ENCODE measurements at regions not wholly inside any gene's neighbourhood (a gene's known extent, or its start where the extent isn't known, plus 50 kb on each side); places are given as distances from the start of the nearest gene placed in this dataset.
"Not testable (repeated sequence)": the region's sequence is repeated elsewhere in the genome, so short reads cannot be mapped to it uniquely, and the experiment has no call there.

DNA sequence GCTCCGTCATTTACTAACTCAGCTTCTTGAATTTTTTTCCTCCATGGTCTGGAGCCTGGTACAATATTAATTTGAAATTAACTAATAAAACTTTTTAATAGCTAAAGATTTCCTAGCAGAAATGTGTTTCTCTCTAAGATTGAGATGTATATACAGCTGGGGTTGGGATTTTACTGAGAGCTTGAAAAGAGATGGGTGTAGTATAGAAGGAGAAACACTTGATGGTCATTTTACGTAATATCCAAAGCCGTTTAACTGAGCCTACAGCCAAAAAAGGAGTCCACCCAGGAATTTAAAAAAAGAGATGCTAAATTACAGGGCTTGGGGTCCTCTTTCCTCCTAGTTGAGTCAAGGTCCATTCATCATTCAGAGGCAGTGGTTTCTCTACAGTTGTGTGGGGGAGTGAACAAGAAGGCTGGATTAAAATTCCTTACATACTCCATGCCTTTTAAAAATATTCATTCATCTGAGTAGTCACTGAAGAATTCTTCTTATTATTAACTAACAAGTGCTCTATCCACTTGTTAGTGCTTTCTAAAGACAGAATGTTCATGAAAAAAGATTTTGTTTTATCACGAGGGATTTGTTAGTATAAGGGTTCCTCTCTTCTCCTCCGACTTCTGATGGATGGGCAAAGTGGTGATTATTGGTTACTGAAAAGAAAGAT lies 255.3 kb upstream of the IL12A start:
- Mint-ChIP-seq H3K4me1 (ENCODE audit: low read depth) (no peaks in the 10 kb centered on the region), H3K27me3 (ENCODE audit: low read depth) (no peaks in the 10 kb centered on the region), H3K27ac (no peak overlapping the region), H3K4me3 (no peak overlapping the region), H3K9me3 (no peaks in the 10 kb centered on the region), H3K36me3 (ENCODE audit: low read depth) (no peaks in the 10 kb centered on the region)
- DNase-seq (ENCODE audit: low spot score): no peak

DNA sequence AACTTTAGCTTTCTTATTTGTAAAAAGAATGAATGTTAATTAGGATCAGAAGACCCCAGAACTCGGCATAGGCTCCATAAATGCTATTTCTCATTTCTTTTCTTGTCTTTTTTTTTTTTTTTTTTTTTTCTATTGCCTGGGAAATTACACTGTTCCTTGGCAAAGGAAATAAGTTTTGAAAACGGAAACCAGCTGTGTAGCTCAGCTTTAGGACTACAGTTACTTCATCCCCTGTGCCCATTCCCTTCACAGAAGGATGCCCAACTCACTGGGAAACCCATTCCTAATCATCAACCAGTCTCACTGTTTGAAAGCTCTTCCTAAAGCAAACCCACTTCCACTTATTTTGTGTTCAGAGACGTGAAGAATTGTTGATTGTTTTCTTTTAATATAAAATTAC lies 254.0 kb upstream of the IL12A start:
- no peaks in the 10 kb centered on the region for H3K4me1 Mint-ChIP-seq (ENCODE audit: low read depth)
- no peak for DNase-seq (ENCODE audit: low spot score)
- no peaks in the 10 kb centered on the region for H3K9me3 Mint-ChIP-seq
- no peak overlapping the region for H3K27ac Mint-ChIP-seq
- H3K4me3 Mint-ChIP-seq: no peak overlapping the region
- H3K36me3 Mint-ChIP-seq (ENCODE audit: low read depth): no peaks in the 10 kb centered on the region
- H3K27me3 Mint-ChIP-seq (ENCODE audit: low read depth): no peaks in the 10 kb centered on the region

DNA sequence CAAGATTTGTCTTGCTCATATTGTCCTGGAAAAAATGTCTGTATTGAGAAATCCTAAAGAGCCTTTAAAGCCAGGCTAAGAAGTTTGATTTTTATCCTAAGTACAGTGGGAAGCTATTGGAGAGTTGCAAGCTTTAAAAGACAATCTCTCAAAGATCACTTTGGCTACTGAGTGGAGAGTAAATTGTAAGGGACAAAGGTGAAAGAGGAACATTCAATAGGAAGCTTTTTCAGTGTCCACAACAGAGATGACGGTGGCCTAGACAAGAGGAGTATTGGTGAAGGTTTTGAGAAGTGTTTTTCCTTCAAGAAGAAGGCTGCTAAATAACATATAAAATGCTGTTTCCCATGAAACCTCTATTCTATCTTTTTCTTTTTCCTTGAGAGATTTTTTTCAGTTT lies 249.5 kb upstream of the IL12A start:
- no peak for DNase-seq (ENCODE audit: low spot score)
- no peaks in the 10 kb centered on the region for H3K4me1 Mint-ChIP-seq (ENCODE audit: low read depth)
- H3K9me3 Mint-ChIP-seq: no peaks in the 10 kb centered on the region
- no peak overlapping the region for H3K27ac Mint-ChIP-seq
- H3K36me3 Mint-ChIP-seq (ENCODE audit: low read depth): no peaks in the 10 kb centered on the region
- no peak overlapping the region for H3K4me3 Mint-ChIP-seq
- H3K27me3 Mint-ChIP-seq (ENCODE audit: low read depth): no peaks in the 10 kb centered on the region

DNA sequence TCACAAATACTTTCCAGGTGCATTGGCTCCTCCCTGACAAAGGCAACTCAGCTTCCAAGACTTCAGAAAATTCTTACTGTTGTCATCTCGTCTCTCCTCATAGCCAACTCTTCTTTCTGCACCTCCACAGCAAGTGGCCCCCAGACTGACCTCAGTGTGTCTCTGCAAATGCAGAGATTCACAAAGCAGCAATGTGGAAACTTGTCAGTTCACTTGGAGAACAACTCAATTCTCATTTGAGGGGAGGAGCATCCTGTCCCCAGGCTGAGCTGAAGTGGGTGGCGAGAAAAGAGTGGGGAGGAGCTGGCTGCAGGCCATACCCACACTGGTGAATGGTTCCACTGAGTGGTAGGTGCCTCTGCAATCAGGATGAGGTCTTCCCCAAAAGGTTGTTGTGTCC lies 248.7 kb upstream of the IL12A start:
- Mint-ChIP-seq H3K27ac (no peak overlapping the region), H3K4me3 (no peak overlapping the region), H3K4me1 (ENCODE audit: low read depth) (no peaks in the 10 kb centered on the region), H3K36me3 (ENCODE audit: low read depth) (no peaks in the 10 kb centered on the region), H3K27me3 (ENCODE audit: low read depth) (no peaks in the 10 kb centered on the region), H3K9me3 (no peaks in the 10 kb centered on the region)
- no peak for DNase-seq (ENCODE audit: low spot score)

DNA sequence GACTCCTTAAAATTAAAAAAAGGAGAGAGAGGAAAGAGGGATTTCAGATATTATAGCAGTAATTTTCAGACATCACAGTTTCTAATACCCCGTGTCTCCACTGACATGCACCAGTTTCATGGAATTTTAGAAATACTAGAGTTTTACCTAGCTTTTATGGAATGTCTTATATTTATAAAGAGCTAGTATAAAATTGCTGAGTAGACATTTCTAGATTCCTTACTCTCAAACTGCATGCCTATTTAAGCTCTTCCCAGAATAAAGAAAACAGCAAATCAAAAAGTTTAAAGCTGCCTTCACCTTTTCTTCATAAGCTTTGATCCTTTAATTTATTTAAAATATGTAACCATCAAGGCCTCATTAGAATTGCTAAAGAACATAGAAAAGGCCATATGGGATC lies 247.4 kb upstream of the IL12A start:
- no peaks in the 10 kb centered on the region for H3K4me1 Mint-ChIP-seq (ENCODE audit: low read depth)
- H3K4me3 Mint-ChIP-seq: no peak overlapping the region

DNA sequence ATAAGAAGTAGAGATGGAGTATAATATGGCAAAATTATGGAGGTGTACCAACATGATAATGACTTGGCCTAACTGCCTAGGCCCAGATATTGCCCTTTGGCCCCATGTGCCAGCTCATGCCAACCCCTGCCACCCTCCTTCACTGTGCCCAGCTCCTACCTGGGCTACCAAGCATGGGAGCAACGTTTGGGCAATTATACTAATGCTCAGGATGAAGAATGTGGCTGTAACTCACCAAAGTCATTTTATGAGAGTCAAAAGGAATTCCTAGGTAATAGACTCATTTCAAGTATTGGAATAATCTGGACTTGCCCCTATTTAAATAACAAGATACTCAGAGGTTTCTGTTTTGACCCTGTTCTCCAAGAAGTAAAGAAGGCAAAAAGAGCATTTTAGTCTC lies 240.2 kb upstream of the IL12A start:
- Mint-ChIP-seq H3K36me3 (ENCODE audit: low read depth) (no peaks in the 10 kb centered on the region), H3K9me3 (no peaks in the 10 kb centered on the region), H3K4me1 (ENCODE audit: low read depth) (no peaks in the 10 kb centered on the region), H3K4me3 (no peak overlapping the region), H3K27me3 (ENCODE audit: low read depth) (no peaks in the 10 kb centered on the region), H3K27ac (no peak overlapping the region)
- DNase-seq (ENCODE audit: low spot score): no peak

More for the DNA sequence above, 247.4 kb upstream of the IL12A start:
- no peak overlapping the region for H3K27ac Mint-ChIP-seq
- H3K9me3 Mint-ChIP-seq: no peaks in the 10 kb centered on the region
- DNase-seq (ENCODE audit: low spot score): no peak
- H3K36me3 Mint-ChIP-seq (ENCODE audit: low read depth): no peaks in the 10 kb centered on the region
- H3K27me3 Mint-ChIP-seq (ENCODE audit: low read depth): no peaks in the 10 kb centered on the region

DNA sequence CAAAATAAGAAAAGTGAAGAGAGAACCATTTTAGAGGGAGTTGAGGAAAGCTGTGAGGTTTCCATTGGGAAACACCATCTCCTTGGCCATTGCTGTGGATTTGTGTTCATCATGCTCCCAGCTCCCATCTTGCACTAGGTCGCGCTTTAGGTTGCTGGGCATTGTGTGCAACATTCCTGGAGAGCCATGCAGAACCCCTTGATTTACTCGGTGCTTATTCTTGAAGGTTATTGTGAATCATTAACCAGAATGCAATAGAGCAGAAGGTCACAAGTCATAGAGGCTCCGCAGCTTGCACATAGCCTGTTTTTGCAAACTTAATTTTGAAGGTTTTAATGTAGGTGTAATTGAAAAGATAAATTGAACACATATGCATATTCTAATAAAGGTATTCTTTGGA lies 239.2 kb upstream of the IL12A start:
- Mint-ChIP-seq H3K9me3 (no peaks in the 10 kb centered on the region), H3K27me3 (ENCODE audit: low read depth) (no peaks in the 10 kb centered on the region), H3K36me3 (ENCODE audit: low read depth) (no peaks in the 10 kb centered on the region), H3K4me3 (no peak overlapping the region), H3K27ac (no peak overlapping the region), H3K4me1 (ENCODE audit: low read depth) (no peaks in the 10 kb centered on the region)
- DNase-seq (ENCODE audit: low spot score): no peak

DNA sequence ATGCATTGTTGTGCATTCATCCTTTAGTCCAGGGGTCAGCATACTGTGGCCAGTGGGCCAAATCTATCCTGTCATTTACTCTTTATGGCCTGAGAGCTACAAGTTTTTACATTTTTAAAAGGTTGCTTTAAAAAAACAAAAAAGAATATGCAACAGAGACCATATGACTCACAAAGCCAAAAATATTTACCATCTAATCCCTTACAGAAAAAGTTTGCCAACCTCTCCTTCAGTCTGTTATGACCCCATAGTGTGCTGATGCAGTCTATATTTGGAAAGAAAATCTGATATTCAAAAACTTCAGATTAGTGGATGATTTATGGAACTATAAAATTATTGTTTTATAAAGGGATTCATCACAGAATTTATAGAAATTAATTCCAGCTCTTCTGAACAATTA lies 237.5 kb upstream of the IL12A start:
- Mint-ChIP-seq H3K27me3 (ENCODE audit: low read depth) (no peaks in the 10 kb centered on the region), H3K9me3 (no peaks in the 10 kb centered on the region), H3K4me1 (ENCODE audit: low read depth) (no peaks in the 10 kb centered on the region), H3K27ac (no peak overlapping the region), H3K36me3 (ENCODE audit: low read depth) (no peaks in the 10 kb centered on the region), H3K4me3 (no peak overlapping the region)
- DNase-seq (ENCODE audit: low spot score): no peak

DNA sequence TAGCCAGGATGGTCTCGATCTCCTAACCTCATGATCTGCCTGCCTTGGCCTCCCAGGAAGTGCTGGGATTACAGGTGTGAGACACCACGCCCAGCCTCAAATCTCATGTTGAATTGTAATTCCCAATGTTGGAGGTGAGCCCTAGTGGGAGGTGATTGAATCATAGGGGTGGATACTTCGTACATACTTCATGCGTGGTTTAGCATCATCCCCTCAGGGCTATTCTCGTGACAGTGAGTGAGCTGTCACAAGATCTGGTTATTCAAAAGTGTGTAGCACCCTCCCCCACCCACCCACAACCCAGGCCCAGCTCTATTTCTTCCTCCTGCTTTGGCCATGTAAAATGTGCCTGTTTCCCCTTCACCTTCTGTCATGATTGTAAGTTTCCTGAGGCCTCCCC lies 236.9 kb upstream of the IL12A start:
- DNase-seq (ENCODE audit: low spot score): no peak
- Mint-ChIP-seq H3K27ac (no peak overlapping the region), H3K36me3 (ENCODE audit: low read depth) (no peaks in the 10 kb centered on the region), H3K27me3 (ENCODE audit: low read depth) (no peaks in the 10 kb centered on the region), H3K4me3 (no peak overlapping the region), H3K9me3 (no peaks in the 10 kb centered on the region), H3K4me1 (ENCODE audit: low read depth) (no peaks in the 10 kb centered on the region)

DNA sequence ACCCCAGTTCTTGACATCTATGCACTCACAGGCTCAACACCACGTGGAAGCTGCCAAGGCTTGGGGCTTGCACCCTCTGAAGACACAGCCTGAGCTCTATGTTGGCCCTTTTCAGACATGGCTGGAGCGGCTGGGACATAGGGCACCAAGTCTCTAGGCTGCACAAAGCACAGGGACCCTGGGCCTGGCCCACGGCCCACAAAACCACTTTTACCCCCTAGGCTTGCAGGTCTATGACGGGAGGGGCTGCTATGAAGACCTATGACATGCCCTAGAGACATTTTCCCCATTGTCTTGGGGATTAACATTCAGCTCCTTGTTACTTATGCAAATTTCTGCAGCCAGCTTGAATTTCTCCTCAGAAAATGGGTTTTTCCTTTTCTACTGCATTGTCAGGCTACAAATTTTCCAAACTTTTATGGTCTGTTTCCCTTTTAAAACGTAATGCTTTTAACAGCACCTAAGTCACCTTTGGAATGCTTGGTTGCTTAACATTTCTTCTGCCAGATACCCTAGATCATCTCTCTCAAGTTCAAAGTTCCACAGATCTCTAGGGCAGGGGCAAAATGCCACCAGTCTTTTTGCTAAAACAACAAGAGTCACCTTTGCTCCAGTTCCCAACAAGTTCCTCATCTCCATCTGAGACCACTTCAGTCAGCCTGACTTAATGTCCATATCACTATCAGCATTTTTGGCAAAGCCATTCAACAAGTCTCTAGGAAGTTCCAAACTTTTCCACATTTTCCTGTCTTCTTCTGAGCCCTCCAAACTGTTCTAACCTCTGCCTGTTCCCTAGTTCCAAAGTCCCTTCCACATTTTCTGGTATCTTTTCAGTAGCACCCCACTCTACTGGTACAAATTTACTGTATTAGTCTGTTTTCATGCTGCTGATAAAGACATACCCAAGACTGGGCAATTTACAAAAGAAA lies 232.1 kb upstream of the IL12A start:
- H3K4me3 Mint-ChIP-seq; H3K9me3 Mint-ChIP-seq; H3K36me3 Mint-ChIP-seq (ENCODE audit: low read depth); H3K27ac Mint-ChIP-seq; H3K4me1 Mint-ChIP-seq (ENCODE audit: low read depth); DNase-seq (ENCODE audit: low spot score): not testable (repeated sequence)
- H3K27me3 Mint-ChIP-seq (ENCODE audit: low read depth): peaks cover 14% of the 10 kb centered on the region

DNA sequence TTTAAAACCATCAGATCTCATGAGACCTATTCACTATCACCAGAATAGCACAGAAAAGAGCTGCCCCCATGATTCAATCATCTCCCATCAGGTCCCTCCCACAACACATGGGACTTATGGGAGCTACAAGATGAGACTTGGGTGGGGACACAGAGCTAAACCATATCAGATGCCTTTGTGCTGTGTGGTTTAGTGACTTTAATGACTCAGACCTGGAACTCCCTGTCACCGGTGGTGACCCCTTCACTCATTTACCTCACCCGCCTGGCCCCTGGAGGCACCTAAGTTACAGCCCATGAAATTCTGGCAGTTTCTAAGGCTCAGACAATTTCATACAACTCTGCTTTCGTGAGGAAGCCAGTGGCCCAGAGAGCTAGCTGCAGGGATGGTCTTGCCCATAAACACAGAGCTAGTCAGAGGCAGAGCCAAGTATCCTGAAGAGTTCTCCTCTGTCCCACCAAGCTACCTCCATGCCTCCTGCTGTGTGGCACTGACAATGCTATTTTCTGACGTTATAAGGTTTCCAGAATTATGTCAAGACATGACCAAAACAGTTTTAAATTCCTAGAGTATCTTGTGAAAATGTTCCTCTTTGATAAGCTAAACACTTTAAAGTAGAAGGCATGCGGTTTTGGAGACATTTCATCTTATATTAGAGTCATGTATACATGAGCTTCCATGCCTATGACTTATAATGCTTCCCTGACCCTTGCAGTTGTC lies 231.1 kb upstream of the IL12A start:
- H3K4me3 Mint-ChIP-seq: no peak overlapping the region
- no peak overlapping the region for H3K27ac Mint-ChIP-seq
- H3K36me3 Mint-ChIP-seq (ENCODE audit: low read depth): no peaks in the 10 kb centered on the region
- H3K9me3 Mint-ChIP-seq: no peaks in the 10 kb centered on the region
- no peaks in the 10 kb centered on the region for H3K4me1 Mint-ChIP-seq (ENCODE audit: low read depth)
- no peak for DNase-seq (ENCODE audit: low spot score)
- peaks cover 23% of the 10 kb centered on the region for H3K27me3 Mint-ChIP-seq (ENCODE audit: low read depth)

DNA sequence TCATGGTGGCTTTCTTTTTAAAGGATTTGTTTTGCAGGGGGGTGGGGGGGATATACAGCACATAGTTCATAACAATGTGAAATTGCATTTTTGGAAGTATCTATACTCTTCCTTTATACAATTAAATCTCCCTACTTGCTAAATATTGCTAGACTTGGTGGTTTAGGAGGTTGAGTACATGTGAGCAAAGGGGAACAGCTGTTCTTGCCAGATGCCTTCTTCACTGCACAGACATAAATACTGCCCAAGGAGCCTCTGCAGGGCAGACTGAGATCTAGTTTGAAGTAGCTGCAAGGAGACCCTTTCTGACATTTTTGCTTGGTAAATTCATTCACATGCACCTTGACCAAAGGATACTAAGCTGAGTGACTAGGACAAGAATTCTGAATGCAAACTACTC lies 228.6 kb upstream of the IL12A start:
- peaks cover 35% of the 10 kb centered on the region for H3K27me3 Mint-ChIP-seq (ENCODE audit: low read depth)
- H3K9me3 Mint-ChIP-seq: no peaks in the 10 kb centered on the region
- no peak overlapping the region for H3K4me3 Mint-ChIP-seq
- H3K27ac Mint-ChIP-seq: no peak overlapping the region
- peaks cover 7% of the 10 kb centered on the region for H3K4me1 Mint-ChIP-seq (ENCODE audit: low read depth)
- DNase-seq (ENCODE audit: low spot score): no peak
- no peaks in the 10 kb centered on the region for H3K36me3 Mint-ChIP-seq (ENCODE audit: low read depth)

DNA sequence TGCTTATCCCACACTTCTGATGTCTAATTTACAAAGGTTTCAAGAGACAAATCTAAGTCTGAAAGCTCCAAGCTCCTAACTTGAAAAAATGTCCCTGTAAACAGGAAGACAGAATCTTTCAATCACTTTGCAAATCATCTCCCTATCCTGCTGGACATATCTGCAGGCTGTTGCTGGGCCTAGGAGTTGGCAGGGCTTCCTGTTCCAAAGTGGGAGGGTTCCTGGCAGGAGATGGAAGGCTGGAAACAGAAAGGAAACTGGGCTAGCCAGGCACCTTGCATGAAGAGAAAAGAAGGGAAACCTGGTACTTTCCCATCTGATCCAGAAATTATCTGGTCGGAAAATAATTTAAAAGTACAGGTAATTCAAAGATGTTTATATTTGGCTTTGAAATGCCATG lies 227.3 kb upstream of the IL12A start:
- DNase-seq (ENCODE audit: low spot score): no peak
- H3K4me1 Mint-ChIP-seq (ENCODE audit: low read depth): peaks cover 16% of the 10 kb centered on the region
- H3K27me3 Mint-ChIP-seq (ENCODE audit: low read depth): peaks cover 49% of the 10 kb centered on the region
- no peaks in the 10 kb centered on the region for H3K9me3 Mint-ChIP-seq
- no peaks in the 10 kb centered on the region for H3K36me3 Mint-ChIP-seq (ENCODE audit: low read depth)
- no peak overlapping the region for H3K4me3 Mint-ChIP-seq
- no peak overlapping the region for H3K27ac Mint-ChIP-seq

Data from T-helper 2 cell treated with Interferon-gamma antibody and Interleukin-4, amounts not matched to agents 5 μg/mL and 100 μg/mL, for 36 hours (primary cell).